ENCODE measurements at regions not wholly inside any gene's neighbourhood (a gene's known extent, or its start where the extent isn't known, plus 50 kb on each side); places are given as distances from the start of the nearest gene placed in this dataset.

DNA sequence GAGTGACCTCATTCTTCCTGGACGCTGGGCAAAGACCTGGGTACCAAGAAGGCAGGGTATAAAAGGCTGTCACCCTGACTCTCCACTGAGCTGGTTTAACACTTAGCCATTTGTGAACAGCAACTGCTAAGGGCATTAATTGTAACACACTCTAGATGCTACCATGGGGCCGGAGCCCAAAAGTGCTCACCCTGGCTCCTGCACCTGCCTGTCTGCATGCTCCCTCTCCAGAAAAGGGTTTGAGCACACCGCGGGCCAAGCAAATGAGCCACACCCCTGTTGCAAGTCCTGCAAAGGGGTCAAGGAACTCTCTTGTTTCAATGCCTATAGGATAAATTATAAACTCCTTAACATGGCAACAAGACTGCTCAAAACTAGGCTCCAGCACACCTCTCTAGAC is 114.8 kb downstream of the TEX36 start:
- Histone ChIP-seq H3K4me3 (no peak overlapping the region), H3K9me3 (no peaks in the 10 kb centered on the region)
- intact Hi-C loops (cut with DNase I) = no loop called here

DNA sequence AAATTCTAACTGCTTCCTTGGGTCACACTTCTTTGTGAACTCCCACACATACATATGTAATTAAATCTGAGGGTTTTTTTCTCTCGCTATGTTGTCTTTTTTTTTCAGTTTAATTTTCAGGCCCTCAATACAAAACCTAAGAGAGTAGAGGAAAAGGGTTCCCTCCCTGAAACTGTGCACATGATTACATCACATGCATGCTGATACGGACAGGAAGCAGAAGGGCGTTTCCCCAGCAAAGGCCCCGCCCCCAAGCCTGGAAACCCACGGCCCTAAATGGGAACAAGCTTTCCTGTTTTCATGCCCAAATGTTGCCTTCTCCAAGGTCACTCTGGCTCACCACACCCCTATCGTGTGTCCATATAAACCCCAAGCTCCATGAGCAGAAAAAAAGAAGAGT is 115.4 kb downstream of the TEX36 start:
- TF ChIP-seq, protein P1, sequence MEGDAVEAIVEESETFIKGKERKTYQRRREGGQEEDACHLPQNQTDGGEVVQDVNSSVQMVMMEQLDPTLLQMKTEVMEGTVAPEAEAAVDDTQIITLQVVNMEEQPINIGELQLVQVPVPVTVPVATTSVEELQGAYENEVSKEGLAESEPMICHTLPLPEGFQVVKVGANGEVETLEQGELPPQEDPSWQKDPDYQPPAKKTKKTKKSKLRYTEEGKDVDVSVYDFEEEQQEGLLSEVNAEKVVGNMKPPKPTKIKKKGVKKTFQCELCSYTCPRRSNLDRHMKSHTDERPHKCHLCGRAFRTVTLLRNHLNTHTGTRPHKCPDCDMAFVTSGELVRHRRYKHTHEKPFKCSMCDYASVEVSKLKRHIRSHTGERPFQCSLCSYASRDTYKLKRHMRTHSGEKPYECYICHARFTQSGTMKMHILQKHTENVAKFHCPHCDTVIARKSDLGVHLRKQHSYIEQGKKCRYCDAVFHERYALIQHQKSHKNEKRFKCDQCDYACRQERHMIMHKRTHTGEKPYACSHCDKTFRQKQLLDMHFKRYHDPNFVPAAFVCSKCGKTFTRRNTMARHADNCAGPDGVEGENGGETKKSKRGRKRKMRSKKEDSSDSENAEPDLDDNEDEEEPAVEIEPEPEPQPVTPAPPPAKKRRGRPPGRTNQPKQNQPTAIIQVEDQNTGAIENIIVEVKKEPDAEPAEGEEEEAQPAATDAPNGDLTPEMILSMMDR (IDR thresholded peaks at IDR 0.05) = no peak

More for the DNA sequence above, 114.8 kb downstream of the TEX36 start:
- Histone ChIP-seq H3K27ac (no peak overlapping the region), H3K27me3 (ENCODE audit: low read depth) (no peaks in the 10 kb centered on the region), H3K36me3 (no peaks in the 10 kb centered on the region), H3K4me1 (no peaks in the 10 kb centered on the region)
- no peak for DNase-seq
- TF ChIP-seq, protein P1 (IDR thresholded peaks at IDR 0.05) = no peak
- ATAC-seq = no peak

DNA sequence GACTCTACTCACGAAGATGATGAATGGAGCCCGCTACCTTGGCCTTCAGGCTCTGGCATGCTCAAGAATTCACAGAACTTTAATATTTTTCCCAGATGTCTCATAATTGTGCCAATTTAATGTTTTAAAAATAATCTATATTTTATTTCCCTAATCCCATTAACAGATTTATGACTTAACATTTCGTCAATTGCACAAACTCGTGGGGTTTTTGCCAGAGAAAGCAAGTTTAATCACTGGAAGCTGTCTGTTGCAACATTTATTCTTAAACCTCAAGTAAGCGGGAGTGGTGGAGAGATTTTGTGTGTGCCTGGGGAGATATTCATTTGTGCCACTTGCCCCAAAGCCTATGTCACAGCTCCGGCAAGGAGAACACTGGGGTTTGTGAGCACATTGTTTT is 117.9 kb downstream of the TEX36 start:
- Histone ChIP-seq H3K27me3 (ENCODE audit: low read depth) (no peaks in the 10 kb centered on the region), H3K4me3 (no peak overlapping the region), H3K36me3 (no peaks in the 10 kb centered on the region), H3K4me1 (no peaks in the 10 kb centered on the region), H3K27ac (no peak overlapping the region), H3K9me3 (no peaks in the 10 kb centered on the region)
- DNase-seq (no peak), ATAC-seq (no peak)
- intact Hi-C loops (cut with DNase I) = no loop called here
- TF ChIP-seq, protein P1 (IDR thresholded peaks at IDR 0.05) = no peak

More for the DNA sequence above, 115.4 kb downstream of the TEX36 start:
- DNase-seq = no peak
- no peak overlapping the region for H3K4me3 ChIP-seq
- H3K27me3 ChIP-seq (ENCODE audit: low read depth) = no peaks in the 10 kb centered on the region
- no peaks in the 10 kb centered on the region for H3K36me3 ChIP-seq
- no peak overlapping the region for H3K27ac ChIP-seq
- intact Hi-C loops (cut with DNase I) = no loop called here
- no peaks in the 10 kb centered on the region for H3K9me3 ChIP-seq
- no peaks in the 10 kb centered on the region for H3K4me1 ChIP-seq
- no peak for ATAC-seq

DNA sequence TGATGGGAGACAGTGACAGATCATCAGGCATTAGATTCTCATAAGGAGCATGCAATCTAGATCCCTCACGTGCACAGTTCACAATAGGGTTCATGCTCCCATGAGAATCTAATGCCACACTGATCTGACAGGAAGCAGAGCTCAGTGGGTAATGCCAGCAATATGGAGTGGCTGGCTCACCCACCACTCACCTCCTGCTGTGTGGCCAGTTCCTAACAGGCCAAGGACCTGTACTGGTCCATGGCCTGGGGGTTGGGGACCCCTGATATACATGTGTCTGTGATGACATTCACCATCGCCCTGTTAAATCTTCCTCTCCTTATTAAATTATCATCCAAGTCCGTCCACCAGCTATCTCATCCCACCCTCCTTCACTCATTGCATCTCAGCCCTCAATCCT is 118.4 kb downstream of the TEX36 start:
- TF ChIP-seq, protein P1 (IDR thresholded peaks at IDR 0.05) = no peak
- intact Hi-C loops (cut with DNase I) = no loop called here
- no peaks in the 10 kb centered on the region for H3K4me1 ChIP-seq
- no peak overlapping the region for H3K4me3 ChIP-seq
- no peaks in the 10 kb centered on the region for H3K9me3 ChIP-seq
- H3K27ac ChIP-seq = no peak overlapping the region
- H3K27me3 ChIP-seq (ENCODE audit: low read depth) = no peaks in the 10 kb centered on the region
- no peaks in the 10 kb centered on the region for H3K36me3 ChIP-seq
- DNase-seq (no peak), ATAC-seq (no peak)

DNA sequence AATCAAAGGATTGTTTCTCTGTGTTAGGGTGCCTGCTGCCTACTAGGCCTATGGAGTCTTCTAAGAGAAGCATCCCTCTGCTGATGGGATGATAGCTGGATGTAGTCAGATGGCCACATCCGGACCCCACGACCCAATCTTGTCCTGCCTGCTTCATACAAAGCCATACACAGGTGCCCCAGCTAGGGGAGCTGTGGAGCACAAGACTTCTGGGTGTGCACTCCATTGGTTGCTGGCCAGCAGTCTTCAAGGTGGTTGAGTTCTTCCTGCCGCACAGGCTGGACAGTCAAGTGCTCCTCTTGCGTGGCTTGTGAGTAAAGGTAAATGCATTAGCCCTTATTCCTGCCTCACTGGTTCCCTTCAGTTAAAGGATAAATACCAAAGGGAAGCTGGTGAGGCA is 120.2 kb downstream of the TEX36 start:
- TF ChIP-seq, protein P1 (IDR thresholded peaks at IDR 0.05) = no peak
- ATAC-seq (no peak), DNase-seq (no peak)
- no peaks in the 10 kb centered on the region for H3K36me3 ChIP-seq
- H3K27me3 ChIP-seq (ENCODE audit: low read depth) = no peaks in the 10 kb centered on the region
- H3K27ac ChIP-seq = no peak overlapping the region
- no peaks in the 10 kb centered on the region for H3K9me3 ChIP-seq
- intact Hi-C loops (cut with DNase I) = no loop called here
- no peaks in the 10 kb centered on the region for H3K4me1 ChIP-seq
- H3K4me3 ChIP-seq = no peak overlapping the region

DNA sequence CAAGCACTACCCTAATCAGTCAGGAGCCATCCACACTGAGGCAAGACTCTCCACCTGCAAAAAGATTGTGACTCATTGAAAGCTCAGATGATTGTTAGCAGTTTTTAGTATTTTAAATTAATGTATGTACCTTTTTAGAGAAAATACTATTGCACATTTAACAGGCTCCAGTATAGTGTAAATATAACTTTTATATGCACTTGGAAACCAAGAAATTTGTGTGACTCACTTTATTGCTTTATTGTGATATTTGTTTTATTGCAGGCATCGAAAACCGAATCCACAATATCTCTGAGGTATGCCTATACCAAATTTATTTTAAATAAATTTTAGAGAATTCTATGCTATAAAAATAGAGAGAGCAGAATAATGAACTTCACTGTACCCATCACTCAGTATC is 122.0 kb downstream of the TEX36 start:
- TF ChIP-seq, protein P1 (IDR thresholded peaks at IDR 0.05) = no peak
- Histone ChIP-seq H3K4me3 (no peak overlapping the region), H3K9me3 (no peaks in the 10 kb centered on the region), H3K4me1 (no peaks in the 10 kb centered on the region), H3K27me3 (ENCODE audit: low read depth) (no peaks in the 10 kb centered on the region), H3K36me3 (no peaks in the 10 kb centered on the region), H3K27ac (no peak overlapping the region)
- intact Hi-C loops (cut with DNase I) = no loop called here
- DNase-seq (no peak), ATAC-seq (no peak)
